NCI-H2196 (cell line): ENCODE measurements at regions not wholly inside any gene's neighbourhood (a gene's known extent, or its start where the extent isn't known, plus 50 kb on each side); places are given as distances from the start of the nearest gene placed in this dataset.

ENCODE experiments used
- DNase-seq: peaks from one replicate; lab custom pipeline; 2025; ENCODE audit not compliant: unreplicated experiment; lab: John Stamatoyannopoulos, UW

DNA sequence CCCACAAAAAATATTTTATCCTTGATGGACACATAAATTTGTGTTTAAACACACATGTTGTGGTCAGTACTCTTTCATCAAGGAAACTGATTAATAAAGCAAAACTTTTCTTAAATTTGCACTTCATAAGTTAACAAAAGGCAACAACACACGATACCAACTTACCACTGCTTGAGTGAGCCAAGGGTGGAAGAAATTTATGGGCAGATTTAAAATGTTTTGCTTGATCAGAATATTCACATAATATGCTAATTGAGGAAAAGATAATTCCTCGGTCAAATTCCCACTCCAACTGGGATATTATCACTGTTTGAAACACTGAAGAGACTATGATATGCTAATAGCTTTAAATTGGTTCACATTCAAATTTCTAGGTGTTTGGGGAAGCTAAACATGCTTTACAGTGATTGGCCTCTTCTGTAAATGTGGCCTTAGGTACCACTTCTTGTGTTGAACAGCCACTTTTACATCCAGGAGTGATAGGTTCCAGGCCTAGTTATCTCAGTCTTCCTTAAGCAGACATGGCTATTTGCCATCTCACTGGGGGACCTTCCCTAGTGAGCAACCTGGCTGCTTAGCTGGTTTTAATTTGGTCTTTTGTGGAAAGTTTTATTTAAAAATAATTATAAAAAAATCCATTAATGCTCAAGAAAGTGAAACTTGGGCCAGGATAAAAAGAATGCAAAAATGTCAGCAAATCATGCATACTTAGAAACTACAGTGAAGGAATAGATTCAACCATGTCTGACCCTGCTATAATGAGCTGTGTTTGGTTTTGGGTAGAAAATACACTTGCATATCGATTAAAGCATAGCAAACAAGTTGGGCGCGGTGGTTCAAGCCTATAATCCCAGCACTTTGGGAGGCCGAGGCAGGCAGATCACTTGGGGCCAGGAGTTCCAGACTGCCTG, 221.2 kb upstream of the MAP3K7 start:
- no peak for DNase-seq

- DNase-seq: no peak
Measured at GRCh38 chr6:90805619-90806155, 218.8 kb upstream of the MAP3K7 start.

DNA sequence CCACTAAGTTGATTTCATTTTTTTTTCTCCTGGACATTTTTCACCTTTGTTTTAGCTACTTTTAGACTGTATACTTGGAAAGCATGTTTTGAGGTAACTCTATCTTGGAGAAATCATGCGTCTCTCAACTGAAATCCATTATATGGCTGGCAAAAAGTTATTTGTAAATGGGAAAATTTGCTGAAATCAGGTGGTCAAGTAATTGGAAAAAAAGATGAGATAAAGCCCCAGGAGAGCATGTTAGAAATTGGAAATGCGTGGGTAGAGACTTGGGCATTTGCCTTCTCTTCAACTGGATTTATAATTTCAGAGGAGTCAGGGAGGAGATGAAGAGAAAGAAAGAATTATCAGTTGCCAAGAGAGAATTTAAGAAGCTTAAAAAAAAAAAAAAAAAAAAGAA, 217.1 kb upstream of the MAP3K7 start:
- DNase-seq: no peak

GRCh38 chr6:90795078-90795477, 208.2 kb upstream of the MAP3K7 start:
- DNase-seq: no peak

GRCh38 chr6:90793771-90794170, 206.9 kb upstream of the MAP3K7 start:
- no peak for DNase-seq

GRCh38 chr6:90790696-90791095, 203.8 kb upstream of the MAP3K7 start:
- DNase-seq: no peak

GRCh38 chr6:90790058-90790457, 203.2 kb upstream of the MAP3K7 start:
- DNase-seq: no peak

GRCh38 chr6:90788781-90789180, 201.9 kb upstream of the MAP3K7 start:
- no peak for DNase-seq

- no peak for DNase-seq
Measured at GRCh38 chr6:90787446-90787845, 200.6 kb upstream of the MAP3K7 start.

DNA sequence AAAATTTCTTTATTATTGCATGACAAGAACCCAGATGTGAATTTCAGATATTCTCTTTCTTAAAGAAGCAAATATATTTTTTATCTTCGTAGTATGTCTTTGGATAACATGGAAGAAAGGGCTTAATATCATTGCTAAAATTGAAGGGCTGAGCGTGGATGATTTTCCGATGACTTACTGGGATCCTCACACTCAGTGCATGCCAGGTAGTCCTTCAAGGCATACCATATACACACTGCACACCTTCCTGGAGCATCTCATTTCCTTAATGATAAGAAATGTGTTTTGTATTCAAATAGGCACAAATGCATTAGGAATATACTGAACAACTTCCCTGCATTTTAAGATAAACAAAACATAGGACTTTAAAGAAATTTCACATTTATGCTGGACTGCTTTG, 193.9 kb upstream of the MAP3K7 start:
- DNase-seq: no peak

GRCh38 chr6:90780141-90780540, 193.3 kb upstream of the MAP3K7 start:
- DNase-seq: no peak

DNA sequence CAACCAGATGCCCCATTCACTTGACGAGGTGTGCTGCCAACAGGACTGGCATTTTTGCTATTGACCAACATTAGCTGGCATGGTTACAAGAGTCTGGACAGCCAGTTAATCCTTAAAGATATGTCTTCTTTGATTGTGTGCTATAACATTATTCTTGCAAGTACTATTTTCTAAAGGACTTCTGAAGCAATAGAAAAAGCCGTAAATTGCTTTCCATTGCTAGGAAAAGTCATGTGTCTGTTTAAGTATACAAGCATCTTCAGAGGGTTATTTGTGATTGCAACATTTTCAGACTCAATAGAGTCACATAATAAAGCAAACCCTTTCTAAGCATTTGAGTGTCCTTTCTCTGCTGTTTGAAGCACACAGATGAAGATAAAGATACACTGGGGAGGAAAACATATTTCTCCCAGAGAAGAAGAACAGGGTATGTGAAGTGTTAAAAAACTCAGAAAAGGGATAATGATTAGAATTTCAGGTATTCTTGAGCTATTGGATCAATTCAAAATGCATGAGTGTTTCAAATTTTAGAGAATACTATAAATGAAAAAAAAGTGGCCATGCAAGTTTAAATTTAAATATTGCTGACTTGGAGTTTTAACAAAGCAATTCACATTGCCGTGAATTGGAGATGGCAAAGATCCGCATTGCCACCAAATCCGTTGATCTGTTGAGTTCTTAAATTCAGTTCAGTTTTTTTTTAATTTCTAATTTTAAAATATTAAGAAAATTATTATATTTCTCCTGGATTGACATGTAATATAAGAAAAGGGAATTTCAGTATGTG, 191.7 kb upstream of the MAP3K7 start:
- no peak for DNase-seq

- DNase-seq: no peak
Measured at GRCh38 chr6:90770778-90771177, 183.9 kb upstream of the MAP3K7 start.

DNA sequence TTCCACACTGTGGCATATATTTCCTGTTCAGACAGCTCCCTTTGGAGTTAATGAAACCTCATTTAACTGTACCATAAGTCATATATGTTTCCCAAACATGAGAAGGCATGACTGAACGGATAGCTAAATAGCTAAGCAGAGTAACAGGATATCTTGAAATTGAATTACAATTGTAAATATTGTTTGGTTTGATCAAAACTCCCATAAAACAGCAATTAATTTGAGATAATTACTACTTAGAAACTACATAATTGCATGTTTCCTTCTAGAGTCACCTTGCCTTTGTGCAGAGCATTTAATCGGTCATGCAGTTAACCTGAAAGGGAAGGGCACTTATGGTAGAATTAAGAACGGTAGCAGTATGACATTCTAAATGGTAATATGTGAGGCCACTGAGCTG, 179.0 kb upstream of the MAP3K7 start:
- no peak for DNase-seq

GRCh38 chr6:90765491-90765890, 178.6 kb upstream of the MAP3K7 start:
- no peak for DNase-seq

DNA sequence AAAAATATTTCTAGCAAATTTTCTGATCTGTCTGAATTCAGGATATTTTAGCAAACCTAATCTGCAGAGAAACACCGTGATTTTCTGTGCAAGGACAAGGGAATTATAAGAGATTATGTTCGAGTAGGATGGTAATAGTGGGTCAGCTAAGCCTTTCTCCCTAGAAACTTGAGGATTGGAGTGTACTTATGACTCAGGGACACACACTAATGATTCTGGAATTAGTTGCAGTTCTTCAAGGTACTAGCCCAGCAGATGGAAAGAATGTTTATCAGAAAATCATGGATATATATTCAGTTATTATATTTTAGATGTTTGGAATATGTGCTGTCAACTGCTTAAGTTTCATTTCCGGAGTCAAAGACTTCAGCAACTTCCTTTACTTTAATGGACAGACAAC, 177.1 kb upstream of the MAP3K7 start:
- no peak for DNase-seq

DNA sequence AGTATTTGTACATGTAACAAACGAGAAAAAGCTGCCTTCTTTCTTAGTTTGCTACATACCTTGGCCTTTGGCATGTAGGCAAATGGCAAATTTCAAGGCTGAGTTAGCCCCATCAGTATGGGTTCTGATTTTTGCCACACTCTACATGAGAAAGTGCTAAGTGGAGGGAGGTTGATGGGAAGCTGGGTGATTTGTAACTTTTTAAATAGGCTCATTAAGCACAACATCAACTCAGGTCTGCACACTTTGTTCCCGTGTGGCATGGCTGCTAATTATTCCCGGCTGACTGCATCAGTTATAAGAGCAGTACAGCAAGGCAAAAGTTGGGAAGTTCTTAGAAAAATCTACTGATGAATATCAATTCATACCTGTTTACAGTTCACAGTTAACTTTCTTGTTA, 172.8 kb upstream of the MAP3K7 start:
- no peak for DNase-seq

DNA sequence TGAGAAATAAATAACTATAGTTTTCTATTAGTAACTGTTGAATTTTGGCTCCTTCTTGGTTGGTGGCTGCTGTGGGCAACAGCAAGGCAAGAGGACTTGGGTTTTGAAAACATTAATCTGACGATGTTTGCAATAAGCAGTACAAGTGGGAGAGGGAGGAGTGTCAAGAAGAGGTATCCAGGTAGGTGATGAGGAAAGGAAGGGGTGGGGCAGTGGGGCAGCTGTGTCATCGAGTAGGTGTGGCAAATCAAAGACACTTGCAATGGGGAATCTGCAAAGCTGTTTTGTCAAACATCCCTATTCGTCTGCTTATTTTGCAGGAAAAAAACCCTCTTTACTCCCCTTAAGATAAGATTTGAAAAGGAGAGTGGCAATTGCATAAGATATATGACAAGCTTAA, 171.9 kb upstream of the MAP3K7 start:
- no peak for DNase-seq

DNA sequence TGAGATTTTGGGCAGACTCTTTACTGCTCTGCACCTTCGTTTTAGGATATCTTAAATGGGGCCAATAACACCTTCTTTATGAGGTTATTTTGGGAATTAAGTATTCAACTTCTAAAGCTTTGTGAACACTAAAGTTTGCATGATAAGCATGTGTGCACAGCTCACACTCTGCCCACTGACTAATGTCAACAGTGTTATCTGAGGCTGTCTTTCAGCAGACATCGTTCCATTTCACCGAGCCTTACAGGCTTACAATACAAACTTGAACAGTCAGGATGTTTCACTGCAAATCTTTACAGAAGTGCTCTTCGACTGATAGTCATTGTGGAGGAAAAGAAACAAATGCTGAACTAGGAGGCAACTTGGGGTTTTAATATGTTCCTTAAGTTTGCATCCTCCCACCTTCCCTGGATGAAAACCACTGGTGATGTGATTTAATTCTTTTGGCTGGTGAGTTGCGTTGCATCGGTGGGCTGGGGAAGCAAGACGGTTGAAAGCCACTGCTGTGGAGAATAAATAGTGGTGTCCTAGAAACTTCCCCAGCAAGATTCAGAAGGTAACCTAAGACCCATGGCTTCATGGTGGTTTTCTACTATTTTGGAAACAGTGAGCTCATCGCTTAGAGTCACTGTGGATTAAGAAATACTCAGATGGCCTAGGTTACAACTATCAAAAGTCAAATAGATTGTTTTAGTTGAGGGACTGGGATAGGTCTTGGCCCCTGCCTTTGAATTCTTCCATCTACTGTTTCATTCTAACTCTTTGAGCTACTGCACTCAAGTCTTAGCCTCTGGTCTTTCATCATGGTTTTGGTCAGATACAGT, 167.2 kb upstream of the MAP3K7 start:
- no peak for DNase-seq

DNA sequence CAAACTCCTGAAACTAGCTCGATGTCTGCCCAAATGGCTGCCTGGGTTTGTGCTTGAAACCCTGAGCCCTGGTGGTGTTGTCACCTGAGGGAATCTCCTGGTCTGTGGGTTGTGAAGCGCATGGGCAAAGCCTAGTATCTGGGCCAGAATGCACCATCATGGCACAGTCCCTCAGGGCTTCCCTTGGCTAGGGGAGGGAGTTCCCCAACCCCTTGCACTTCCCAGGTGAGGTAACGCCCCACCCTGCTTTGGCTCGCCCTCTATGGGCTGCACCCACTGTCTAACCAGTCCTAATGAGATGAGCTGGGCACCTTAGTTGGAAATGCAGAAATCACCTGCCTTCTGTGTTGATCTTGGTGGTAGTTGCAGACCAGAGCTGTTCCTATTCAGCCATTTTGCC, 152.9 kb upstream of the MAP3K7 start:
- no peak for DNase-seq

DNA sequence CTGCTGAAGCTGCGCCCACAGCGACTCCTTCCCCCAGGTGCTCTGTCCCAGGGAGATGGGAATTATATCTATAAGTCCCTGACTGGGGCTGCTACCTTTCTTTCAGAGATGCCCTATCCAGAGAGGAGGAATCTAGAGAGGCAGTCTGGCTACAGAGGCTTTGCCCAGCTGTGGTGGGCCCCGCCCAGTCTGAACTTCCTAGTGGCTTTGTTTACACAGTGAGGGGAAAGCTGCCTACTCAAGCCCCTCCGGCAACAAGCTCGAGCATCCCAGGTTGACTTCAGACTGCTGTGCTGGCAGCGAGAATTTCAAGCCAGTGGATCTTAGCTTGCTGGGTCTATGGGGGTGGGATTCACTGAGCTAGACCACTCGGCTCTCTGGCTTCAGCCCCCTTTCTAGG, 152.5 kb upstream of the MAP3K7 start:
- no peak for DNase-seq
